HG03565 (cell line): ENCODE measurements at regions not wholly inside any gene's neighbourhood (a gene's known extent, or its start where the extent isn't known, plus 50 kb on each side); places are given as distances from the start of the nearest gene placed in this dataset.
"Not testable (repeated sequence)": the region's sequence is repeated elsewhere in the genome, so short reads cannot be mapped to it uniquely, and the experiment has no call there.

Source experiments
- ATAC-seq: cut with Tn5 transposase; IDR thresholded peaks from one replicate; pipeline ENCODE4 v1.9.1; 2021; ENCODE audit warnings: mild to moderate bottlenecking, moderate library complexity; ENCODE audit not compliant: unreplicated experiment

GRCh38 chr2:83901317-83901716, 557.8 kb downstream of the SUCLG1 start:
- no peak for ATAC-seq

GRCh38 chr2:83900862-83901261, 558.2 kb downstream of the SUCLG1 start:
- ATAC-seq: no peak

GRCh38 chr2:83899271-83899670, 559.8 kb downstream of the SUCLG1 start:
- no peak for ATAC-seq

GRCh38 chr2:83894976-83895375, 564.1 kb downstream of the SUCLG1 start:
- ATAC-seq: no peak

- no peak for ATAC-seq
These were observed 571.3 kb downstream of the SUCLG1 start for GRCh38 chr2:83887757-83888156.

GRCh38 chr2:83879127-83879526, 580.0 kb downstream of the SUCLG1 start:
- no peak for ATAC-seq

- ATAC-seq: not testable (repeated sequence)
These were observed 581.8 kb downstream of the SUCLG1 start for GRCh38 chr2:83877261-83877660.

GRCh38 chr2:83874712-83875430, 584.2 kb downstream of the SUCLG1 start:
- no peak for ATAC-seq

- ATAC-seq: no peak
These were observed 585.0 kb downstream of the SUCLG1 start for GRCh38 chr2:83874066-83874465.

- ATAC-seq: no peak
These were observed 586.0 kb downstream of the SUCLG1 start for GRCh38 chr2:83873110-83873509.

GRCh38 chr2:83866211-83866610, 592.9 kb downstream of the SUCLG1 start:
- no peak for ATAC-seq

- no peak for ATAC-seq
These were observed 596.5 kb downstream of the SUCLG1 start for GRCh38 chr2:83862600-83862999.

- ATAC-seq: no peak
These were observed 598.8 kb downstream of the SUCLG1 start for GRCh38 chr2:83860320-83860719.

GRCh38 chr2:83859553-83859952, 599.5 kb downstream of the SUCLG1 start:
- ATAC-seq: no peak

GRCh38 chr2:83851066-83851465, 608.0 kb downstream of the SUCLG1 start:
- no peak for ATAC-seq

- no peak for ATAC-seq
These were observed 608.9 kb downstream of the SUCLG1 start for GRCh38 chr2:83850071-83850725.

GRCh38 chr2:83844490-83844889, 614.6 kb downstream of the SUCLG1 start:
- ATAC-seq: no peak

GRCh38 chr2:83842421-83842820, 616.7 kb downstream of the SUCLG1 start:
- no peak for ATAC-seq

- ATAC-seq: no peak
These were observed 621.3 kb downstream of the SUCLG1 start for GRCh38 chr2:83837823-83838222.

GRCh38 chr2:83827618-83828017, 631.5 kb downstream of the SUCLG1 start:
- no peak for ATAC-seq

GRCh38 chr2:83826577-83826976, 632.5 kb downstream of the SUCLG1 start:
- no peak for ATAC-seq

GRCh38 chr2:83823229-83823628, 635.9 kb downstream of the SUCLG1 start:
- no peak for ATAC-seq

- ATAC-seq: no peak
These were observed 641.6 kb downstream of the SUCLG1 start for GRCh38 chr2:83817511-83817910.
